IMR-90 (cell line): ENCODE measurements at regions not wholly inside any gene's neighbourhood (a gene's known extent, or its start where the extent isn't known, plus 50 kb on each side); places are given as distances from the start of the nearest gene placed in this dataset.

ENCODE experiments used
- ATAC-seq: fragments of 200-7000 bp; cut with Tn5 transposase; 2 replicates; pipeline ENCODE4 v1.9.1; 2020; ENCODE audit warnings: low read depth, mild to moderate bottlenecking, moderate library complexity
- BruUV-seq: library from RNA; stranded (reverse); fragments of 400-500 nt; replicated peaks from 2 replicates; lab custom pipeline; 2021; lab: Mats Ljungman, UMichigan
- CTCF ChIA-PET: fragments of 300-600 bp; formaldehyde crosslinking; extraction: SDS; loops from one replicate; lab custom pipeline; 2021; ENCODE audit warnings: antibody characterized with exemption; lab: Yijun Ruan, JAX
- POLR2A ChIA-PET: fragments of 300-600 bp; sonication (Branson Sonifier 250); formaldehyde crosslinking; loops from one replicate; lab custom pipeline; 2022; ENCODE audit warnings: antibody characterized with exemption; ENCODE audit not compliant: unreplicated experiment; lab: Charles Lee
- DNase-seq: peaks from one replicate; pipeline ENCODE4 v3.0.0; 2013
- H2AFZ ChIP-seq: replicated peaks from 2 replicates; pipeline ENCODE3; 2013; ENCODE audit warnings: low read length, mild to moderate bottlenecking; ENCODE audit not compliant: poor library complexity
- H2AK5ac ChIP-seq: 2 replicates; pipeline ENCODE4 v1.6.1; 2013; ENCODE audit warnings: low read depth, low read length, inconsistent platforms
- H2AK9ac ChIP-seq: replicated peaks from 2 replicates; pipeline ENCODE3; 2013; ENCODE audit warnings: mild to moderate bottlenecking, low read depth, low read length, moderate library complexity; ENCODE audit not compliant: poor library complexity
- H2BK120ac ChIP-seq: 2 replicates; pipeline ENCODE4 v1.6.1; 2013; ENCODE audit warnings: low read depth, low read length, inconsistent platforms
- H2BK15ac ChIP-seq: 3 replicates; pipeline ENCODE4 v1.6.1; 2013; ENCODE audit warnings: low read depth, low read length, inconsistent platforms
- H2BK20ac ChIP-seq: 2 replicates; pipeline ENCODE4 v1.6.1; 2013; ENCODE audit warnings: low read depth, mild to moderate bottlenecking, inconsistent platforms, low read length, moderate library complexity
- H2BK5ac ChIP-seq: 2 replicates; pipeline ENCODE4 v1.6.1; 2013; ENCODE audit warnings: mild to moderate bottlenecking, low read depth, low read length, inconsistent platforms; ENCODE audit not compliant: poor library complexity, severe bottlenecking
- H3K14ac ChIP-seq: replicated peaks from 2 replicates; pipeline ENCODE4 v1.6.1; 2013; ENCODE audit warnings: low read depth, low read length, inconsistent platforms
- H3K18ac ChIP-seq: 2 replicates; pipeline ENCODE4 v1.6.1; 2013; ENCODE audit warnings: low read depth, low read length, control low read depth
- H3K23ac ChIP-seq: 2 replicates; pipeline ENCODE4 v1.6.1; 2013; ENCODE audit warnings: low read depth, low read length, inconsistent platforms
- H3K27ac ChIP-seq: 2 replicates; pipeline ENCODE4 v1.5.1; 2013; ENCODE audit warnings: mild to moderate bottlenecking, control low read depth, low read length; ENCODE audit not compliant: insufficient read depth
- H3K27me3 ChIP-seq: 2 replicates; pipeline ENCODE4 v1.6.1; 2013; ENCODE audit warnings: low read length; ENCODE audit not compliant: control insufficient read depth, insufficient read depth
- H3K36me3 ChIP-seq: 2 replicates; pipeline ENCODE4 v1.6.1; 2013; ENCODE audit warnings: low read length, mixed read lengths; ENCODE audit not compliant: control insufficient read depth, insufficient read depth
- H3K4ac ChIP-seq: 2 replicates; pipeline ENCODE4 v1.6.1; 2013; ENCODE audit warnings: low read depth, low read length, inconsistent platforms
- H3K4me1 ChIP-seq: 2 replicates; pipeline ENCODE4 v1.6.1; 2013; ENCODE audit warnings: low read length, mixed read lengths; ENCODE audit not compliant: control insufficient read depth, insufficient read depth
- H3K4me2 ChIP-seq: 2 replicates; pipeline ENCODE4 v1.6.1; 2013; ENCODE audit warnings: low read depth, mild to moderate bottlenecking, control low read depth, low read length, moderate library complexity
- H3K4me3 ChIP-seq: 2 replicates; pipeline ENCODE4 v1.5.1; 2013; ENCODE audit warnings: low read depth, mild to moderate bottlenecking, control low read depth, low read length, moderate library complexity; ENCODE audit not compliant: insufficient read depth
- H3K56ac ChIP-seq: 2 replicates; pipeline ENCODE4 v1.6.1; 2013; ENCODE audit warnings: low read length, inconsistent platforms; ENCODE audit not compliant: insufficient read depth; ENCODE audit errors: extremely low read depth
- H3K79me1 ChIP-seq, 2 experiments: 2 replicates each; pipeline ENCODE4 v1.6.1; 2013; ENCODE audit warnings: low read length in 2 of 2, inconsistent platforms in 1 of 2, low read depth in 1 of 2
- H3K9ac ChIP-seq: 2 replicates; pipeline ENCODE4 v1.6.1; 2013; ENCODE audit warnings: low read depth, low read length, control low read depth
- H3K9me1 ChIP-seq: 2 replicates; pipeline ENCODE4 v1.6.1; 2013; ENCODE audit warnings: low read length, inconsistent platforms; ENCODE audit not compliant: insufficient read depth
- H3K9me3 ChIP-seq: 2 replicates; pipeline ENCODE4 v1.6.1; 2013; ENCODE audit warnings: low read length; ENCODE audit not compliant: control insufficient read depth, insufficient read depth
- H4K20me1 ChIP-seq: 2 replicates; pipeline ENCODE4 v1.6.1; 2013; ENCODE audit warnings: low read length, inconsistent platforms; ENCODE audit not compliant: insufficient read depth
- H4K5ac ChIP-seq: 2 replicates; pipeline ENCODE4 v1.6.1; 2013; ENCODE audit warnings: mild to moderate bottlenecking, low read depth, low read length, control low read depth
- H4K8ac ChIP-seq, 2 experiments: 2 replicates each; pipeline ENCODE4 v1.6.1; 2013; ENCODE audit warnings: low read depth in 2 of 2, low read length in 2 of 2, control low read depth in 1 of 2, inconsistent platforms in 1 of 2
- H4K91ac ChIP-seq: 2 replicates; pipeline ENCODE4 v1.6.1; 2013; ENCODE audit warnings: low read depth, low read length, inconsistent platforms; ENCODE audit not compliant: insufficient read depth
- CEBPB ChIP-seq: IDR thresholded peaks from 2 replicates; pipeline ENCODE4 v1.6.1; 2012; ENCODE audit warnings: low read depth, low read length, improper control_type of control experiment
- CHD1 ChIP-seq: IDR thresholded peaks from 2 replicates; pipeline ENCODE4 v1.6.1; 2012; ENCODE audit warnings: low read depth, low read length, improper control_type of control experiment
- MXI1 ChIP-seq: IDR thresholded peaks from 2 replicates; pipeline ENCODE4 v1.6.1; 2012; ENCODE audit warnings: low read depth, mild to moderate bottlenecking, low read length, moderate library complexity, borderline replicate concordance
- NFE2L2 ChIP-seq: fragments of 150-350 bp; IDR thresholded peaks from 2 replicates; pipeline ENCODE4 v1.6.1; 2016; ENCODE audit warnings: low read depth, mild to moderate bottlenecking, low read length
- POLR2A ChIP-seq: IDR thresholded peaks from 2 replicates; pipeline ENCODE4 v1.6.1; 2012; ENCODE audit warnings: mild to moderate bottlenecking, low read depth, low read length
- RCOR1 ChIP-seq: IDR thresholded peaks from 2 replicates; pipeline ENCODE4 v1.6.1; 2012; ENCODE audit warnings: mild to moderate bottlenecking, low read length, improper control_type of control experiment; ENCODE audit not compliant: insufficient replicate concordance
- RFX5 ChIP-seq: IDR thresholded peaks from 2 replicates; pipeline ENCODE4 v1.8.0; 2012; ENCODE audit warnings: low read depth, mild to moderate bottlenecking, low read length, moderate library complexity
- SMC3 ChIP-seq: fragments of 150-350 bp; IDR thresholded peaks from 2 replicates; pipeline ENCODE4 v1.6.1; 2016; ENCODE audit warnings: low read depth, mild to moderate bottlenecking, antibody characterized with exemption, low read length, moderate library complexity
- WGBS, 2 experiments: methylation state at CpG; one replicate each; pipeline versions ENCODE4 v1.1.5 to v1.1.7; 2013; ENCODE audit warnings: missing lambda C conversion rate in 2 of 2; ENCODE audit not compliant: insufficient read length in 1 of 2; ENCODE audit errors: extremely low coverage in 2 of 2; 5-methylcytosine and 5-hydroxymethylcytosine counted together
- dilution Hi-C: fragments of 300-500 bp; cut with HindIII; formaldehyde crosslinking; loops from one replicate; pipeline ENCODE4 v1.14.3; 2018; ENCODE audit warnings: low sequenced_read_pairs; ENCODE audit not compliant: unreplicated experiment
- in situ Hi-C: fragments of 300-500 bp; cut with MboI; formaldehyde crosslinking; loops from 3 replicates; pipeline ENCODE4 v1.14.3; 2019; ENCODE audit warnings: low sequenced_read_pairs, inconsistent platforms, mixed read lengths
- intact Hi-C: fragments of 100-400 bp; cut with micrococcal nuclease; formaldehyde crosslinking; loops from 2 replicates; pipeline ENCODE4 v1.10.0; 2022
- TF ChIP-seq, protein P1 (sequence below): conservative IDR thresholded peaks from 2 replicates; pipeline ENCODE4 v1.5.1; 2012; ENCODE audit warnings: mild to moderate bottlenecking, low read depth, low read length, improper control_type of control experiment
- TF ChIP-seq, protein P2 (sequence below): fragments of 150-350 bp; IDR thresholded peaks from 2 replicates; pipeline ENCODE4 v1.6.1; 2017; ENCODE audit warnings: mild to moderate bottlenecking, antibody characterized with exemption, low read length, low read depth

DNA sequence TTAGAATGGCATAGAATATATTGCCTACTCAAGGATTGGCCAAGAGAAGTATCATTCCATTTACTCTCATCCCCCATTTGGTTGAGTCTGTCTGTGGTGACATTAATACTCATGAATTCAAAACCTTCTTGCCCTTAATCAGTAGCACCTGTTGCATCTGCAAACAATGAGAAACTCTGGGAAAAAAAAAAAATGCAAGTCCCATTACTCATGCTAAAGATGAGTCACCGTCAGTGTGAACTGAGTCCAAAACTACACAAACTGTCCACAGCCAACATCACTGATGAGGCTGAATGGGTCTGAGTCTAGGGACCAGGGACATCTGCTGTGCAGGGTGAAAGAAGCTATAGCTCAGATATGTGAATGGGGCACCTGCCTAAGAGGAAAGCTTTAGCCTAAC lies 96.9 kb upstream of the ADAMTS18 start:
- H4K91ac ChIP-seq, result no peak overlapping the region
- TF ChIP-seq CHD1 (no peak), MXI1 (no peak), RCOR1 (no peak), NFE2L2 (no peak), CEBPB (no peak), RFX5 (no peak), SMC3 (no peak), POLR2A (no peak)
- TF ChIP-seq, protein P1, sequence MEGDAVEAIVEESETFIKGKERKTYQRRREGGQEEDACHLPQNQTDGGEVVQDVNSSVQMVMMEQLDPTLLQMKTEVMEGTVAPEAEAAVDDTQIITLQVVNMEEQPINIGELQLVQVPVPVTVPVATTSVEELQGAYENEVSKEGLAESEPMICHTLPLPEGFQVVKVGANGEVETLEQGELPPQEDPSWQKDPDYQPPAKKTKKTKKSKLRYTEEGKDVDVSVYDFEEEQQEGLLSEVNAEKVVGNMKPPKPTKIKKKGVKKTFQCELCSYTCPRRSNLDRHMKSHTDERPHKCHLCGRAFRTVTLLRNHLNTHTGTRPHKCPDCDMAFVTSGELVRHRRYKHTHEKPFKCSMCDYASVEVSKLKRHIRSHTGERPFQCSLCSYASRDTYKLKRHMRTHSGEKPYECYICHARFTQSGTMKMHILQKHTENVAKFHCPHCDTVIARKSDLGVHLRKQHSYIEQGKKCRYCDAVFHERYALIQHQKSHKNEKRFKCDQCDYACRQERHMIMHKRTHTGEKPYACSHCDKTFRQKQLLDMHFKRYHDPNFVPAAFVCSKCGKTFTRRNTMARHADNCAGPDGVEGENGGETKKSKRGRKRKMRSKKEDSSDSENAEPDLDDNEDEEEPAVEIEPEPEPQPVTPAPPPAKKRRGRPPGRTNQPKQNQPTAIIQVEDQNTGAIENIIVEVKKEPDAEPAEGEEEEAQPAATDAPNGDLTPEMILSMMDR, result no peak
- TF ChIP-seq, protein P2, sequence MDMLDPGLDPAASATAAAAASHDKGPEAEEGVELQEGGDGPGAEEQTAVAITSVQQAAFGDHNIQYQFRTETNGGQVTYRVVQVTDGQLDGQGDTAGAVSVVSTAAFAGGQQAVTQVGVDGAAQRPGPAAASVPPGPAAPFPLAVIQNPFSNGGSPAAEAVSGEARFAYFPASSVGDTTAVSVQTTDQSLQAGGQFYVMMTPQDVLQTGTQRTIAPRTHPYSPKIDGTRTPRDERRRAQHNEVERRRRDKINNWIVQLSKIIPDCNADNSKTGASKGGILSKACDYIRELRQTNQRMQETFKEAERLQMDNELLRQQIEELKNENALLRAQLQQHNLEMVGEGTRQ, result no peak
- no peaks in the 10 kb centered on the region for H3K27me3 ChIP-seq
- no peaks in the 10 kb centered on the region for H3K36me3 ChIP-seq
- no peak overlapping the region for H2AK5ac ChIP-seq
- WGBS, 2 experiments, result no CpG with 5 or more reads among the region's 1 CpG
- ChIA-PET CTCF (no interaction called here), POLR2A (no interaction called here)
- no peak overlapping the region for H3K56ac ChIP-seq
- H4K5ac ChIP-seq, result no peak overlapping the region
- in situ Hi-C loops (no loop called here), intact Hi-C loops (no loop called here), dilution Hi-C loops (no loop called here)
- H2BK120ac ChIP-seq, result no peak overlapping the region
- H3K18ac ChIP-seq, result no peak overlapping the region
- no peaks in the 10 kb centered on the region for H3K79me1 ChIP-seq
- no peak overlapping the region for H3K4me3 ChIP-seq
- no peak overlapping the region for H4K8ac ChIP-seq
- H3K9ac ChIP-seq, result no peak overlapping the region
- no TSS peak for BruUV-seq
- no peak overlapping the region for H3K27ac ChIP-seq
- no peak overlapping the region for H2AK9ac ChIP-seq
- ATAC-seq, result no peak
- no peaks in the 10 kb centered on the region for H3K4me1 ChIP-seq
- no peak overlapping the region for H2AFZ ChIP-seq
- peak; percentile 38 for DNase-seq
- no peak overlapping the region for H3K14ac ChIP-seq
- H2BK5ac ChIP-seq, result no peak overlapping the region
- no peak overlapping the region for H3K4ac ChIP-seq
- no peaks in the 10 kb centered on the region for H3K9me3 ChIP-seq
- no peaks in the 10 kb centered on the region for H3K9me1 ChIP-seq
- no peak overlapping the region for H2BK15ac ChIP-seq
- H3K4me2 ChIP-seq, result no peak overlapping the region
- no peak overlapping the region for H2BK20ac ChIP-seq
- no peak overlapping the region for H3K23ac ChIP-seq
- no peaks in the 10 kb centered on the region for H4K20me1 ChIP-seq
